ENCODE measurements at regions not wholly inside any gene's neighbourhood (a gene's known extent, or its start where the extent isn't known, plus 50 kb on each side); places are given as distances from the start of the nearest gene placed in this dataset.
"Not testable (repeated sequence)": the region's sequence is repeated elsewhere in the genome, so short reads cannot be mapped to it uniquely, and the experiment has no call there.

DNA sequence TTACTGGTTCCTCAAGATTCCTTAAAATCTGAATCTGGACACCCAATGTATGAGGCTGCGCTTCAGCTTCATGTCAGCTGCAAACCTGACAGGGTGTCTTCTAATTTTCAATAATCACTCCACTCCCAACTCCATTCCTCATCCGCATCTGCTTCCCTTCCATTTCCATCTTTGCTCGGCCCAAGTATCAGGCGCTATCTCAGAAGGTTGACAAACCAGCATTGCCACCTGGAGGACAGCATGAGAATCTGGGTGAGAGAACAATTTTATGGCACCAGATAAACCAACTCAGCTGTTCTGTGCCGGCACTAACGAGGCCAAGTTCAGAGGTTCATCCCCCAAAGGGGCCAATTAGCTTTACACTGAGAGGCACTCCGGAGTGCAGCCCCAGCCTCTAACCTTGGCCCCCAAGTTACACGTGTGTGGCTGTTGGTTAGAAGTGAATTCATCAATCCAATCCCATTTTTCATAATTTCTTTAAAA, 79.1 kb upstream of the LMO2 start:
- DNase-seq (ENCODE audit: low spot score) = peak; percentile 71

DNA sequence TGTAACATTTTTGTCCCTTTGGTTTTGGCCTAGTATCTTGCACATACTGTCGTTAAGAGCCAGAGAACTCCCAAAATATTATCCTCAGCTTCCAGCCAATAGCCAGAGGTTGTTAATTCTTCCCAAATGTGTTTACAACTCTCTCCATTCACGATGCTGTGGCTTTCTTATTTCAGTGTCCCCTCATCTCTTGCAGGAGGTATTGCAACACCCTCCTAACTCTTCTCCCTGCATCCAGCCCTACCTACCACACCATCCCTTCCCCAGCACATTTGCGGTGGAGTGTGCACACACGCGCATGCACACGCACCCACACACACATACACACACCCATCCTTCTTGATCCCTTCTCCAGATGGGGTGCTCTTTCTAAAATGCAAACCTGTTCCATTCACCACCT, 75.6 kb upstream of the LMO2 start:
- DNase-seq (ENCODE audit: low spot score) = no peak

DNA sequence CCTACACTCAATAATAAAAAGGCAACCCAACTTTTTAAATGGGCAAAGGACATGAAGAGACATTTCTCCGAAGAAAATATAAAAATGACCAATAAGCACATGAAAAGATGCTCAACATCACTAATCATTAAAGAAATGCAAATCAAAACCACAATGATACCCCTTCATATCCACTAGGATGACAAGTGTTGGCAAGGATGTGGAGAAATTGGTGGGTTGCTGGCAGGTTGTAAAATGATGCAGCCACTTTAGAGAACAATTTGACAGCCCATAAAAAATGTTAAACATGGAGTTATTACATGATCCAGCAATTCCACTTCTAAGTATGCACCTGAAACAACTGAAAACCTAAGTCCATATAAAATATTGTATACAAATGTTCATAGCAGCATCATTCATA, 73.2 kb upstream of the LMO2 start:
- no peak for DNase-seq (ENCODE audit: low spot score)

DNA sequence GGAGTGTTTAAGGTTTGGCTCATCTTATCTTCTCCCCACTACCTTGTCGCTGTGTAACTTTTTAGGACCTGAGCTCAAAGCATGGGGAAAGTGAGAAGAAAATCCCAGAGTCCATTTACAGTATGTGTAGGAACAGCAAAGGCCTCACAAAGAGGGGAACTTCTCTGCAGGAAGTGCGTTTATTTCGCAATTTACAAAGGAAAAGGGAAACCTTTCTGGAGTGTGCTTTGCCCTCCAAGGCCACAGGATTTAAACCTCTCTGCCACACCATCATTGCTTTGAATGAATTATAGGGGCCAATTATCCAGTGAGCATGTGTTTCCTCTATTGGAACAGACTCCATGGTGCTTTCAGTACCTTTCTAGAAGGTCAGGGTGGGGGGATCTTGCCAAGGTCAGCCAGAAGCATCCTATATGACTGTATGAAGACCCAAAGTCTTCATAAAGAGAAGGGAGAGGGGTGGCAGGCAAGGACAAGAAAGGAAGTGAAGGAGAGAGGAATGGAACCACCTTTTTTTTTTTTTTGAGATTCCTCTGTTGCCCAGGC, 68.1 kb upstream of the LMO2 start:
- no peak for DNase-seq (ENCODE audit: low spot score)

DNA sequence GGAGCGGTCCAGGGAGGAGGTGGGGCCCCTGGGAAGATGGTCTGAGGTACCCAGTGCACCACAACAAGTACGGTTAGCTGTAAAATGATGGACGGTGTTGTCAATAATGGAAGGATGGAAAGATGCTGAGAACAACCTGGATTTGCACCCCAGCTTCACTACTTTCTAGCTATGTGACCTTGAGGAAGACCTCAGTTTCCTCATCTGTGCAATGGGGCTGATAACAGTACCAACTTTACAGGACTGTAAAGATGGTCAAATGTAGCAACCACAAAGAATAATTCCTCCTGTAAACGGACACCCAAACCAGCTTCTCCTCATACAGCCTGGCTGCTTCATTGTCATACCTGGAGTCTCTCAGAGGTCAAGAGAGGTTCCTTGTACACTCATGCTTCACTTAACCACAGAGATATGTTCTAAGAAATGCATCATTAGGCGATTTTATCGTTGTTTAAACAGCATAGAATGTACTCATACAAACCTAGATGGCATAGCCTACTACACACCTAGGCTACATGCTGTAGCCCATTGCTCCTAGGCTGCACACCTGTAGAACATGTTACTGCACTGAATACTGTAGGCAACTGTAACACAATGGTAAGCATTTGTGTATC, 65.5 kb upstream of the LMO2 start:
- no peak for DNase-seq (ENCODE audit: low spot score)

DNA sequence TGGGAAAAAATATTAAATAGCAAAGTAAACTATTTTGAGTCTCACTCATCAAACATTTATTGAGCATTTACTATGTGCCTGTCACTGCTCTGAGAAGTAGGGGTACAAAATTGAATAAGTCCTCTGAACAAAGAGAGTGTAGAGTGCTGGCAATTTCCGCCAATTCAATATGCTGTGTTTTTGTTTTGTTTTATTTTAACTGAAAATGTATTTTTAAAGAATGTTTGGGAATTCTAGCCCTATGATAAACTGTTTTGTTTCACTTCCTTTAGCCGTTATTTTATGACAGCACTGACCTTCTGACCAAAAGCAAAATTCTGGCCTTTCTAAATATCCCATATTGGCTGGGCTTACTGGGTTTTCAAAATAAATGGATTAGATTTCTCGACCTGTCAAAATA, 64.7 kb upstream of the LMO2 start:
- no peak for DNase-seq (ENCODE audit: low spot score)

DNA sequence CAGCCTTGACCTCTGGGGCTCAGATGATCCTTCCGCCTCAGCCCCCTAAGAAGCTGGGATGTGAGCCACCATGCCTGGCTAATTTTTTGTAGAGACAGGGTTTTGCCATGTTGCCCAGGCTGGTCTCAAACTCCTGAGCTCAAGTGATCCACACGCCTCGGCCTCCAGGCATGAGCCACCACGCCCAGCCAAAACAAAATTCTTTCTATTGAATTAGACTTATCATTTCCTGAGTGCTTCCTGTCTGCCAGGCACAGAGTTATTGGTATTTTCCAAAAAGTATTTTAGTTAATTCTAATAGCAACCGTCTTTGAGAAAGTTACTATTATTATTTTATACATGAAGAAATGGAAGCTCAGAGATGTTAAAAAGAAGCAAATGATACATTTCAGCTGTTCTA, 61.4 kb upstream of the LMO2 start:
- DNase-seq (ENCODE audit: low spot score) = no peak

DNA sequence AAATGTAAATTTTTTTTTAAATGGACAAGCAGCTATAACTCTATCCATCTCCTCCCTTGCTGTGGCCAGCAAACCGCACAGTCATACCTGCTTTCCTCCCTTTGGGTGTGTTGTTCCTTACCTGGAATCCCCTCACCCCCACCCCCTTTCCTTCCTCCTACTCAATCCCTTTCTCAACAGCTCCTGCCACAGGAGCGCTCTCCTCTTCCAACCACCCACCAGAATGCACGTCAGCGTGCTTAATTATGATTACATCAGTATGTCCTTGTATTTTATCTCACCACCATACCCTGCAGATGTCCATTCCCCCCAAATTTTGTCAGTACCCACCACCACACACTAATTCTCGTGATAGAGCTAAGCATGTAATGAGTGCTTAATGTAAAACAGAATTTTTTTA, 60.9 kb upstream of the LMO2 start:
- no peak for DNase-seq (ENCODE audit: low spot score)

DNA sequence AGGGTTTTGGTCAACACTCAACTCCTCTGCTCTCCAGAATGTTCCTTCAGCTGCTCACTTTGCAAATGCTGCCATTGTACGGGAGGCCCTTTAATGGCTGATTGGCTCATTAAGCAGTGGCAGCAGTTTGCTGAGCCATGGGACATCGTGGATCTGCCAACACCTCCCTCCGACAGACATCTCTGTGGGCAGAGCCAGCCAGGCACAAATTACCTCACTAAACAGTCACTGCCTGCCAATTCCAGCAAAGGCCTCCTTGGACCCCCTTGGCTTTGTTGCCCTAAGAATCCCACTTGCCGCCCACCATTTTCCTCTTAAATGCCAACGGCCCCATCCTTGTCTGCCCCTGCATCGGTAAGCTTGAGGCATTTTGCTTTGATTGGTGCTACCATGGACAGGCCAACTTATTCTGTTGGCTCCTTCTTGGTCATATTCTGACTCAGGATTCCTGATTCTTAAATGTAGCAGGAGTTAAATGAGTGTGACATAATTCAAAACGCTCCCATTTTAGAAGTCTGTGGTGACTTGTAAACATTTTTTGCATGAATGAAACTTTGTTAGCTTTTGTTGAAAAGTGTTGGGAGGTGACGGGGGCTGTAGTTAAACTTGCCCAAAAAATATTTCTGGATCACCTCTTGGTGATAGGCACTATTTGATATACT, 57.5 kb upstream of the LMO2 start:
- no peak for DNase-seq (ENCODE audit: low spot score)

DNA sequence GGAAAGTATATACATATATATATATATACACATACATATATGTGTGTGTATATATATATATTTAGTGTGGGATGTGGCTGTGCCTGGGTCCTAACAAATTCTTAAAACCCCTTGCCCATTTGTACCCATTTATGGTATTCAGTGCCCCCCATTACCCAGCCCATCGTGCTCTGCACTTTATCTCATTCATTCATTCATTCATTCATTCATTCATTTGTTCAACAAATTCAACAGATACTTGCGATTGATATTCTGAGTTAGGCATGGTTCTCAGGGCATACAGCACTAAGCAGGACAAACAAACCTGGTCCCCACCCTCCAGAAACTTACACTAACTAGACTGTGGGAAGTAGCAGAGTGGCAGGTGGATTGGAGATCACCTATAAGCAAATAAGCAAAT, 56.6 kb upstream of the LMO2 start:
- no peak for DNase-seq (ENCODE audit: low spot score)

DNA sequence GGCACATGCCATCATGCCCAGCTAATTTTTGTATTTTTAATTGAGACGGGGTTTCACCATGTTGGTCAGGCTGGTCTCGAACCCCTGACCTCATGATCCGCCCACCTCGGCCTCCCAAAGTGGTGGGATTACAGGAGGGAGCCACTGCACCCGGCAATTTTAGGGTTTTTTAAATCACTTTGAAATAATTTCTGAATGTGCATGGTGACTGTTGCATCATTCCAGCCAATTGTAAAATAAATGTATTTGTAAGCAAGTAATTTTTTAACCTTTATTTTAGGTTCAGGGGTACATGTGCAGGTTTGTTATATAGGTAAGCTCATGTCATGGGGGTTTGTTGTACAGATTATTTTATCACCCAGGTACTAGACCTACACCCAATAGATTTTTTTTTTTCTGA, 56.0 kb upstream of the LMO2 start:
- not testable (repeated sequence) for DNase-seq (ENCODE audit: low spot score)

DNA sequence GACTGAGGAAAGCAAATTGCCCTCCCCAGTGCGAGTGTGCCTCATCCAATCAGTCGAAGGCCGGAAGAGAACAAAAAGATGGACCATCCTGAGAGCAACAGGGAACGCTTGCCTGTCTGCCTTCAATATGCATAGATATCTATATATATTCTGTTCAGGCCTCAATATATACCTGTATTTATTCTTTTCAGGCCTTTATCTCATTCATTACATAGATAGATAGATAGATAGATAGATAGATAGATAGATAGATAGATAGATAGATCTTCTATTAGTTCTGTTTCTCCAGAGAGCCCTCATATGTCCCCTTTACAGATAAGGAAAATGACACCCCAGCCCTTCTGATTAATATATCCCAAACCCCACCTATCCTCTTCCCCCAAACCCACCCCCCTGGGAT, 55.1 kb upstream of the LMO2 start:
- no peak for DNase-seq (ENCODE audit: low spot score)

DNA sequence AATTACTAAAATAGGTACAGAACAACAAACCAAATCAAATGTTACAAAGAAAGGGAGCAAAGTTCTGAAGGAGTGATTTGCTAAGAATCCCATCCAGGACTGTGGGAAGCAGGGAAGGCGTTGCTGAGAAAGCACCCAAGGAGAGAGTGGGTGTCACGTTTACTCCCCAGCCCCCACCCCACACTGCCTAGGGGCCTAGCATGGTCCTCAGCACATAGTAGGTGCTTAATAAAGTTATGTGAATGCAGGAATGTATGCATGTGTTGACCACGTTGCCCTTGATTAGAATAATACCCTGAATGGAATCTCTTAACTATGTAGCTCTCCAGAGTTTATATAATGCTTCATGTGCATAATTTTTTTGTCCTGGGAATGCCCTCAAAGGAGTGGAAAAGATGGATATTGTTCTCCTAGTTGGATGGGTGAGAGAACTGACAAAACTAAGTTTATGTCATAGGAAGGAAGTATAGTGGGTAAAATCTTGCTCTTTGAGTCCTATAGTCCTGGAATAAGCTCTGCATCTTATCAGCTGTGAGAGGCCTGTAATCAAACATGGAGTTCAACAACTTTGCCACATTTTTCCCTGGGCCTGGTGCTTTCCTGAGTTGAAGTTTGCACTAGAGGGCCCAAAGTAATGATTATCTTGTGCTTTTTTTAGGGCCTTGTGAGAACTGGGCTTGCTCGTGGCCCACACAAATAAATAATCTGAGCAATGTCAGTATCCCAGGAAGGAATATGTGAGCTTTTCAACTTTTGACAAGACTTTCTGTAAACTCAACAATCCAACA, 53.8 kb upstream of the LMO2 start:
- no peak for DNase-seq (ENCODE audit: low spot score)

DNA sequence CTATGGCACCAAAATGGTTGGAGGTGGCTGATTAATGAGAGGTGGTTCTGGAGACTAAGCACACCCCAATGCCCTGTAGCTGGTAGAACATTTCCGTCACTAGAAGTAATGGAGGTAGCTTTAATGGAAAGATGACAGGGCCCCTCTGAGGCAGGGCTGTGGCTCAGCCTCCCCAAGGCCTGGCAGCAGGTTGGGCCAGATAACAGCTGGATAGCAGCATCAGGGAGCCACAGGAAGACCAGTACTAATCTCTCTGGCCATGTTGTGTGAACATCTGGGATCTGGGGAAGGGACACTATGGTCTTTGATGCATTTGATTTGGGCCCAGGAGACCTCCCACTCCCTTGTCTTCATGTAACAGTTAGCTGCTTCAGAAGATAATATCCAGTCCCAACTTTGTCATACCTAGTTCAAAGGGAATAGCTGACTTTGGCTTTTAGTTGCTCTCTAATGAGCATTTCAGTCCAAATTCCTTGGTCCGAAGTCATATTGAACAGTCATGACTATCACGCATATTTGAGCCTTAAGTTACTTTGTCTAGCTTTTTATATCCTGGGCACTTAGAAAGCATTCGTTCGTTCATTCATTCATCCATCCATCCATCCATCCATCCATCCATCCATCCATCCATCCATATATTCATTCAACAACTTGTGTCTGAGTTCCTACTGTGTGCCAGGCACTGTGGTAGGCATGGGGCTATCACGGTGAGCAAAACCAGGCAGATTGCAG, 53.0 kb upstream of the LMO2 start:
- no peak for DNase-seq (ENCODE audit: low spot score)

DNA sequence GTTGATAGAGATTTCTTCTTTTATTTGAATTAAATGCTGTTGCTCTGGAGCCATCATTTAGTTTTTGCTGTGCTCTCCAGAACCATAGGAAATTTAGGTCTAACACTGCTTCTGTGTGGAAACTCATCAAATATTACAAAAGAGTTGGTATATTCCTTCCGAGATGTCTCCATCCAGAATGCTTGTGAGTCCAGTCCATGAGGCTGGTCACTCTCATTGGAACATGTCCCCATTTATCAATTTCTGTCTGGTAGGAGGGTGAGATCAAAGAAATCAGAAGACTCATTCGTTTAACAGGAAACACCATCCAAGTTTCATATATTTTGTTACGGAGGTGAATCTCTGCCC, 52.4 kb upstream of the LMO2 start:
- no peak for DNase-seq (ENCODE audit: low spot score)

DNA sequence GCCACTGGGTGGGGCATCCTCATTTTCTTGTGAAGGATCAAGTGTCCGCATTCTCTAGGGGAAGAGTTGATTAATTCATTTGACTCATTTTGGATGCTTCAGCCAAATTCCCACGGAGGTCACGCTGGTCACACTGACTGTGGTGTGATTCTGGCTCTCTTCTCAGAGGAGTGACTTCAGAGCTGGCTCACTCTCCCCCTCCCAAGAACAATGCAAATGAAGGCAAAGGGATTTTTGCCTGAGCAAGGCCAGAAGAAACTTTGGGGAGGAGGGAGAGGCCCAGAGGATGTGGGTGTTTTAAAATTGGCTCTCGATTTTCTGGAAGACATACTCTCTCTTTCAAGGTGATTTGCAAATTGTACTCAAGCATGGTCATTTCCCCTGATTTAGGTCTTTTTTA, 51.1 kb upstream of the LMO2 start:
- peak; percentile 45 for DNase-seq (ENCODE audit: low spot score)

DNA sequence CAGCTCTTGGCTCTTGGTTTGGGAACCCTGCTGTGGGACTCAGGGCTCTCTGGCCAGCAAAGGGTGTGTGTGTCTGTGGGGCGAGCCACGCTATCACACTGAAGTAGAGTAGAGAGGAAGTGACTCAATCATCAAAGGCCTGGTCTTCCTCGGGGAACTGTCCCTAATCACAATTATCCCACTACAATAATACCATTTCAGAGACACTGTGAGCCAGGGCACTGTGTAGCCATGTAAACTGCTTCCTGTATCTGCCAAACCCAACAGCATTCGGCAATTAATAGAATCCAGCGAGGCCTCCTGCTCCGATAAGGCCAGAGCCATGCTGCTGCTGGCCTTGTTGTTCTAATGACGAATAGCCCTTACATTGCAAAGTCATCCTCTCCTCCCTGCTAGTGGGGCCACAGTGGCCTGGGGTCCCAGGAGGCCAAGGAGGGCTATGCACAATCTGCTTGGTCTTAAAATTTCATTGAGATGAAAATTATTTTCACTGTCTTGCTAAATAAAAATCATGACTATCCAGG, 49.8 kb upstream of the LMO2 start:
- peak; percentile 84 for DNase-seq (ENCODE audit: low spot score)
